Panc1 (cell line): ENCODE measurements at regions not wholly inside any gene's neighbourhood (a gene's known extent, or its start where the extent isn't known, plus 50 kb on each side); places are given as distances from the start of the nearest gene placed in this dataset.

Experiments
- ATAC-seq: fragments of 200-7000 bp; cut with Tn5 transposase; 2 replicates; pipeline ENCODE4 v1.9.1; 2020; ENCODE audit warnings: mild to moderate bottlenecking, moderate library complexity
- BruUV-seq: library from RNA; stranded (reverse); fragments of 400-500 nt; replicated peaks from 2 replicates; lab custom pipeline; 2021; lab: Mats Ljungman, UMichigan
- CTCF ChIA-PET: fragments of 300-600 bp; sonication (Branson Sonifier 250); formaldehyde crosslinking; loops from one replicate; lab custom pipeline; 2022; ENCODE audit warnings: antibody characterized with exemption; lab: Charles Lee
- POLR2A ChIA-PET: fragments of 300-600 bp; sonication (Branson Sonifier 250); formaldehyde crosslinking; loops from one replicate; lab custom pipeline; 2022; ENCODE audit warnings: antibody characterized with exemption; lab: Charles Lee
- DNase-seq: peaks from one replicate; pipeline ENCODE4 v3.0.0-alpha.2; 2010; ENCODE audit warnings: low read depth, low spot score
- H3K27ac ChIP-seq: 2 replicates; pipeline ENCODE4 v1.5.1; 2011; ENCODE audit warnings: mild to moderate bottlenecking, low read length, inconsistent platforms
- H3K27me3 ChIP-seq: fragments of 200-500 bp; sonication (Bioruptor generic); 2 replicates; pipeline ENCODE4 v1.6.0; 2014; ENCODE audit warnings: low read length, inconsistent platforms; ENCODE audit not compliant: control insufficient read depth, insufficient read depth
- H3K36me3 ChIP-seq: fragments of 200-500 bp; sonication (Bioruptor generic); 2 replicates; pipeline ENCODE4 v1.5.1; 2014; ENCODE audit warnings: inconsistent platforms, mild to moderate bottlenecking, low read length, moderate library complexity; ENCODE audit not compliant: control insufficient read depth, insufficient read depth
- H3K4me1 ChIP-seq: 2 replicates; pipeline ENCODE4 v1.5.1; 2011; ENCODE audit warnings: inconsistent platforms, mild to moderate bottlenecking, low read length, moderate library complexity; ENCODE audit not compliant: control insufficient read depth, insufficient read depth
- H3K4me3 ChIP-seq, 2 experiments: 2 replicates each; pipeline ENCODE4 v1.5.1; 2011 to 2012; ENCODE audit warnings: low read depth in 2 of 2, low read length in 2 of 2, mild to moderate bottlenecking in 2 of 2, inconsistent platforms in 1 of 2, moderate library complexity in 1 of 2
- H3K9me3 ChIP-seq: fragments of 200-500 bp; sonication (Bioruptor generic); 2 replicates; pipeline ENCODE4 v1.5.1; 2014; ENCODE audit warnings: low read depth, mild to moderate bottlenecking, inconsistent platforms, low read length, moderate library complexity; ENCODE audit not compliant: control insufficient read depth, insufficient read depth
- POLR2AphosphoS5 ChIP-seq: IDR thresholded peaks from 2 replicates; pipeline ENCODE4 v1.6.1; 2012; ENCODE audit warnings: mild to moderate bottlenecking, low read depth, low read length, moderate library complexity
- REST ChIP-seq, 2 experiments: IDR thresholded peaks; 2 replicates each; pipeline ENCODE4 v1.6.1; 2011 to 2012; ENCODE audit warnings: low read depth in 2 of 2, control low read depth in 1 of 2, low read length in 1 of 2, mild to moderate bottlenecking in 1 of 2, moderate library complexity in 1 of 2; ENCODE audit not compliant: insufficient read depth in 1 of 2
- SIN3A ChIP-seq: IDR thresholded peaks from 2 replicates; pipeline ENCODE4 v1.6.1; 2012; ENCODE audit warnings: low read depth, mild to moderate bottlenecking, low read length, moderate library complexity, borderline replicate concordance; ENCODE audit not compliant: insufficient read depth
- TCF7L2 ChIP-seq: IDR thresholded peaks from 2 replicates; pipeline ENCODE4 v1.6.1; 2011; ENCODE audit warnings: mild to moderate bottlenecking, low read depth, low read length, inconsistent platforms
- in situ Hi-C: cut with HindIII; loops from 2 replicates; pipeline ENCODE4 v1.10.0; 2016; ENCODE audit warnings: low sequenced_read_pairs, low pct_unique_long_range_greater_than_20kb
- intact Hi-C: fragments of 100-400 bp; cut with micrococcal nuclease; formaldehyde crosslinking; loops from one replicate; pipeline ENCODE4 v1.10.0; 2022; ENCODE audit not compliant: unreplicated experiment
- TF ChIP-seq, protein P1 (sequence below): fragments of 450-650 bp; IDR thresholded peaks from 2 replicates; pipeline ENCODE4 v1.5.1; 2017; ENCODE audit warnings: mild to moderate bottlenecking

DNA sequence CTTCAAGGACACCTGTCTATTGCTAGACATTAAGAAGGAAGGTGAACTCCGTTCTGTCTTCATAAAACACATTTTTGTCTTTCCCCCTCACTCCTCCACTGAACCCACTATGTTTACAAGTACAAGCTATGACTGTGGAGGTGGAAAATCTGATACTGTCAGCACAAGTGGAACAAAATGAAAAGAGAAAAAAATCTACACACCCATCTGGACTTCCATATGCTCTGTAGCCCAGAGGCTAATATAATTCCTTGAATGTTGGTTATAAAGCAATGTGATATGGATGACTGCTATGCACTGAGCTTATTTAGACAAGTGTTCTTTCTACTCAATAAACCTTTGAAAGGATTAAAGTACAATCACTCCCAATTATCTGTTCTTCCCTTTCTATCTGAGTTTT lies 713.5 kb downstream of the DIAPH3 start:
- DNase-seq (no peak), ATAC-seq (no peak)
- BruUV-seq: no TSS peak
- no peaks in the 10 kb centered on the region for H3K36me3 ChIP-seq
- in situ Hi-C loops (no loop called here), intact Hi-C loops (no loop called here)
- no peaks in the 10 kb centered on the region for H3K9me3 ChIP-seq
- ChIA-PET CTCF (no interaction called here), POLR2A (no interaction called here)
- H3K4me3 ChIP-seq: no peak overlapping the region
- no peak for TF ChIP-seq REST (IDR thresholded peaks at IDR 0.05; ENCODE audit: insufficient read depth in 1 of 2, low read depth in 2 of 2, low read length in 1 of 2)
- TF ChIP-seq TCF7L2: no peak
- TF ChIP-seq POLR2AphosphoS5: no peak
- TF ChIP-seq, protein P1, sequence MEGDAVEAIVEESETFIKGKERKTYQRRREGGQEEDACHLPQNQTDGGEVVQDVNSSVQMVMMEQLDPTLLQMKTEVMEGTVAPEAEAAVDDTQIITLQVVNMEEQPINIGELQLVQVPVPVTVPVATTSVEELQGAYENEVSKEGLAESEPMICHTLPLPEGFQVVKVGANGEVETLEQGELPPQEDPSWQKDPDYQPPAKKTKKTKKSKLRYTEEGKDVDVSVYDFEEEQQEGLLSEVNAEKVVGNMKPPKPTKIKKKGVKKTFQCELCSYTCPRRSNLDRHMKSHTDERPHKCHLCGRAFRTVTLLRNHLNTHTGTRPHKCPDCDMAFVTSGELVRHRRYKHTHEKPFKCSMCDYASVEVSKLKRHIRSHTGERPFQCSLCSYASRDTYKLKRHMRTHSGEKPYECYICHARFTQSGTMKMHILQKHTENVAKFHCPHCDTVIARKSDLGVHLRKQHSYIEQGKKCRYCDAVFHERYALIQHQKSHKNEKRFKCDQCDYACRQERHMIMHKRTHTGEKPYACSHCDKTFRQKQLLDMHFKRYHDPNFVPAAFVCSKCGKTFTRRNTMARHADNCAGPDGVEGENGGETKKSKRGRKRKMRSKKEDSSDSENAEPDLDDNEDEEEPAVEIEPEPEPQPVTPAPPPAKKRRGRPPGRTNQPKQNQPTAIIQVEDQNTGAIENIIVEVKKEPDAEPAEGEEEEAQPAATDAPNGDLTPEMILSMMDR: no peak
- no peak for TF ChIP-seq SIN3A
- H3K27me3 ChIP-seq: no peaks in the 10 kb centered on the region
- no peaks in the 10 kb centered on the region for H3K4me1 ChIP-seq
- H3K27ac ChIP-seq: no peak overlapping the region

GRCh38 chr13:59451236-59451635 lies 712.5 kb downstream of the DIAPH3 start:
- H3K27me3 ChIP-seq: no peaks in the 10 kb centered on the region
- intact Hi-C loops (no loop called here), in situ Hi-C loops (no loop called here)
- BruUV-seq: no TSS peak
- no peak for ATAC-seq
- H3K4me3 ChIP-seq: no peak overlapping the region
- no peaks in the 10 kb centered on the region for H3K36me3 ChIP-seq
- no peak overlapping the region for H3K27ac ChIP-seq
- CTCF ChIA-PET: no interaction called here
- TF ChIP-seq, protein P1: no peak
- TF ChIP-seq SIN3A (no peak), TCF7L2 (no peak), REST (IDR thresholded peaks at IDR 0.05; ENCODE audit: insufficient read depth in 1 of 2, low read depth in 2 of 2, low read length in 1 of 2) (no peak), POLR2AphosphoS5 (no peak)
- no peaks in the 10 kb centered on the region for H3K9me3 ChIP-seq
- no peaks in the 10 kb centered on the region for H3K4me1 ChIP-seq
- POLR2A ChIA-PET: no interaction called here
- no peak for DNase-seq
